ENCODE measurements at regions not wholly inside any gene's neighbourhood (a gene's known extent, or its start where the extent isn't known, plus 50 kb on each side); places are given as distances from the start of the nearest gene placed in this dataset.

GRCh38 chr1:189819751-189820150 is 657.9 kb downstream of the BRINP3 start:
- ChIA-PET CTCF (no interaction called here), POLR2A (no interaction called here)
- Histone ChIP-seq H3K27me3 (ENCODE audit: control insufficient read depth in 1 of 2, insufficient read depth in 2 of 2, low read length in 2 of 2) (no peaks in the 10 kb centered on the region), H3K4me1 (ENCODE audit: insufficient read depth, low read length) (no peaks in the 10 kb centered on the region), H3K4me3 (ENCODE audit: low read length) (no peak overlapping the region), H3K9me3 (ENCODE audit: control insufficient read depth in 1 of 2, insufficient read depth in 1 of 2, low read length in 2 of 2) (no peaks in the 10 kb centered on the region), H3K27ac (ENCODE audit: low read depth in 1 of 2, low read length in 2 of 2) (no peak overlapping the region), H3K36me3 (ENCODE audit: insufficient read depth, low read length) (no peaks in the 10 kb centered on the region)
- no peaks in the 10 kb centered on the region for H3K36me3 Mint-ChIP-seq (ENCODE audit: low read depth)
- no peak overlapping the region for H3K27ac Mint-ChIP-seq
- H3K9me3 Mint-ChIP-seq = peaks cover 10% of the 10 kb centered on the region
- H3K4me1 Mint-ChIP-seq (ENCODE audit: low read depth) = no peaks in the 10 kb centered on the region
- no peak for DNase-seq
- ATAC-seq (ENCODE audit: poor library complexity) = no peak
- no peak for TF ChIP-seq CTCF (IDR thresholded peaks at IDR 0.05)
- no peak overlapping the region for H3K4me3 Mint-ChIP-seq
- intact Hi-C loops (cut with DNase I, micrococcal nuclease) = loop anchor here in 1 of 2 experiments (10.0 kb wide), 1 partner anchor 75 kb away; no protein-coding TSS in a partner anchor
- no peaks in the 10 kb centered on the region for H3K27me3 Mint-ChIP-seq

GRCh38 chr1:189821833-189822232 is 655.8 kb downstream of the BRINP3 start:
- CTCF ChIA-PET = no interaction called here
- Histone ChIP-seq H3K4me1 (ENCODE audit: insufficient read depth, low read length) (no peaks in the 10 kb centered on the region), H3K36me3 (ENCODE audit: insufficient read depth, low read length) (no peaks in the 10 kb centered on the region), H3K27ac (ENCODE audit: low read depth in 1 of 2, low read length in 2 of 2) (no peak overlapping the region), H3K4me3 (ENCODE audit: low read length) (no peak overlapping the region), H3K9me3 (ENCODE audit: control insufficient read depth in 1 of 2, insufficient read depth in 1 of 2, low read length in 2 of 2) (peaks cover 0 to 9% of the 10 kb centered on the region in 2 experiments), H3K27me3 (ENCODE audit: control insufficient read depth in 1 of 2, insufficient read depth in 2 of 2, low read length in 2 of 2) (no peaks in the 10 kb centered on the region)
- Mint-ChIP-seq H3K36me3 (ENCODE audit: low read depth) (no peaks in the 10 kb centered on the region), H3K4me1 (ENCODE audit: low read depth) (no peaks in the 10 kb centered on the region), H3K4me3 (no peak overlapping the region), H3K9me3 (peaks cover 10% of the 10 kb centered on the region), H3K27ac (no peak overlapping the region), H3K27me3 (no peaks in the 10 kb centered on the region)
- intact Hi-C loops (cut with DNase I, micrococcal nuclease) = no loop called here
- ATAC-seq (ENCODE audit: poor library complexity) = no peak
- no peak for TF ChIP-seq CTCF (IDR thresholded peaks at IDR 0.05)
- no peak for DNase-seq
- POLR2A ChIA-PET = no interaction called here

GRCh38 chr1:189834813-189835212 is 642.9 kb downstream of the BRINP3 start:
- DNase-seq (no peak), ATAC-seq (ENCODE audit: poor library complexity) (no peak)
- Histone ChIP-seq H3K4me1 (ENCODE audit: insufficient read depth, low read length) (no peaks in the 10 kb centered on the region), H3K27me3 (ENCODE audit: control insufficient read depth in 1 of 2, insufficient read depth in 2 of 2, low read length in 2 of 2) (no peaks in the 10 kb centered on the region), H3K9me3 (ENCODE audit: control insufficient read depth in 1 of 2, insufficient read depth in 1 of 2, low read length in 2 of 2) (peaks cover 5 to 8% of the 10 kb centered on the region in 2 experiments), H3K36me3 (ENCODE audit: insufficient read depth, low read length) (no peaks in the 10 kb centered on the region), H3K27ac (ENCODE audit: low read depth in 1 of 2, low read length in 2 of 2) (no peak overlapping the region), H3K4me3 (ENCODE audit: low read length) (no peak overlapping the region)
- TF ChIP-seq CTCF (IDR thresholded peaks at IDR 0.05) = no peak
- Mint-ChIP-seq H3K27me3 (no peaks in the 10 kb centered on the region), H3K36me3 (ENCODE audit: low read depth) (no peaks in the 10 kb centered on the region), H3K9me3 (peaks cover 9% of the 10 kb centered on the region), H3K4me1 (ENCODE audit: low read depth) (no peaks in the 10 kb centered on the region), H3K27ac (no peak overlapping the region), H3K4me3 (no peak overlapping the region)
- intact Hi-C loops (cut with DNase I, micrococcal nuclease) = no loop called here
- CTCF ChIA-PET = no interaction called here
- POLR2A ChIA-PET = no interaction called here
